ENCODE measurements at regions not wholly inside any gene's neighbourhood (a gene's known extent, or its start where the extent isn't known, plus 50 kb on each side); places are given as distances from the start of the nearest gene placed in this dataset.

DNA sequence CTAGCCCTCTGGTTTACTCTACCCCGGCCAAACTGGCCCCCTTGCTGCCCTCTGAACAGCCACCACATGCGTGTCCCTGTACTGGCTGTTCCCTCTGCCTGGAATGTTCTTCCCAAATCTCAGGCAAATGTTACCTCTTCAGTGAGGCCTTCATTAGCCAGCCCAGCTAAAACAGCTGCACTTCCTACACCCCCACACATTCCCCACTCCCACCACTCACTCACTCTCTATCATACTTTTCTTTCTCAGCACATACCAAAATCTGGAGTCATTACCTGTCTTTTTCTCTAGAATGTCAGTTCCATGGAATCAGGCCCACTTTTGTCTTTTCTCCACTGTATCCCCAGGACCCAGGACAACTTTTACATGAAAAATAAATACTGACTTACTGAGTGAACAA, 401.2 kb upstream of the SULF2 start:
- TF ChIP-seq, protein P1, sequence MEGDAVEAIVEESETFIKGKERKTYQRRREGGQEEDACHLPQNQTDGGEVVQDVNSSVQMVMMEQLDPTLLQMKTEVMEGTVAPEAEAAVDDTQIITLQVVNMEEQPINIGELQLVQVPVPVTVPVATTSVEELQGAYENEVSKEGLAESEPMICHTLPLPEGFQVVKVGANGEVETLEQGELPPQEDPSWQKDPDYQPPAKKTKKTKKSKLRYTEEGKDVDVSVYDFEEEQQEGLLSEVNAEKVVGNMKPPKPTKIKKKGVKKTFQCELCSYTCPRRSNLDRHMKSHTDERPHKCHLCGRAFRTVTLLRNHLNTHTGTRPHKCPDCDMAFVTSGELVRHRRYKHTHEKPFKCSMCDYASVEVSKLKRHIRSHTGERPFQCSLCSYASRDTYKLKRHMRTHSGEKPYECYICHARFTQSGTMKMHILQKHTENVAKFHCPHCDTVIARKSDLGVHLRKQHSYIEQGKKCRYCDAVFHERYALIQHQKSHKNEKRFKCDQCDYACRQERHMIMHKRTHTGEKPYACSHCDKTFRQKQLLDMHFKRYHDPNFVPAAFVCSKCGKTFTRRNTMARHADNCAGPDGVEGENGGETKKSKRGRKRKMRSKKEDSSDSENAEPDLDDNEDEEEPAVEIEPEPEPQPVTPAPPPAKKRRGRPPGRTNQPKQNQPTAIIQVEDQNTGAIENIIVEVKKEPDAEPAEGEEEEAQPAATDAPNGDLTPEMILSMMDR (IDR thresholded peaks at IDR 0.05; ENCODE audit: insufficient read depth, low read length): no peak
- TF ChIP-seq POLR2AphosphoS5 (IDR thresholded peaks at IDR 0.05; ENCODE audit: low read depth): no peak
